ENCODE measurements at regions not wholly inside any gene's neighbourhood (a gene's known extent, or its start where the extent isn't known, plus 50 kb on each side); places are given as distances from the start of the nearest gene placed in this dataset.
"Not testable (repeated sequence)": the region's sequence is repeated elsewhere in the genome, so short reads cannot be mapped to it uniquely, and the experiment has no call there.

DNA sequence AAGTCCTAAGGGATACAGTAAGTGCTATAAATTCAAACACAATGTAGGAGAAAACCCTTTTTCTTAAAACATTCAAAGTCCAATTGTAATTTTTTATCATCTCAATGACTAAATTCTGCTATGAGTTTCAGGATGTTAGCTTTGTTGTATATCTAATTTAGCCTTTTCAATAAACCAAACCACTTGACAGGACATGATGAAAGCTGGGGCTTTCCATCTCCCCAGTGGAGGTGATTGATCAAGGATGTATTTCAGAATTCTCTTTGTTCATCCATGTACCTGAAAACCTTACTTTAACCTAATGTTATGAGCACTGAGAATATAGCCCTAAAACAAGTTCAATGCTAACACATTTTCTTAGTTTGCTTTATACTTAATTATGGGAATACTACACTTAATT is 639.0 kb upstream of the ITGA1 start:
- FAIRE-seq: no peak
- intact Hi-C loops (cut with DNase I): no loop called here
- TF ChIP-seq, protein P1, sequence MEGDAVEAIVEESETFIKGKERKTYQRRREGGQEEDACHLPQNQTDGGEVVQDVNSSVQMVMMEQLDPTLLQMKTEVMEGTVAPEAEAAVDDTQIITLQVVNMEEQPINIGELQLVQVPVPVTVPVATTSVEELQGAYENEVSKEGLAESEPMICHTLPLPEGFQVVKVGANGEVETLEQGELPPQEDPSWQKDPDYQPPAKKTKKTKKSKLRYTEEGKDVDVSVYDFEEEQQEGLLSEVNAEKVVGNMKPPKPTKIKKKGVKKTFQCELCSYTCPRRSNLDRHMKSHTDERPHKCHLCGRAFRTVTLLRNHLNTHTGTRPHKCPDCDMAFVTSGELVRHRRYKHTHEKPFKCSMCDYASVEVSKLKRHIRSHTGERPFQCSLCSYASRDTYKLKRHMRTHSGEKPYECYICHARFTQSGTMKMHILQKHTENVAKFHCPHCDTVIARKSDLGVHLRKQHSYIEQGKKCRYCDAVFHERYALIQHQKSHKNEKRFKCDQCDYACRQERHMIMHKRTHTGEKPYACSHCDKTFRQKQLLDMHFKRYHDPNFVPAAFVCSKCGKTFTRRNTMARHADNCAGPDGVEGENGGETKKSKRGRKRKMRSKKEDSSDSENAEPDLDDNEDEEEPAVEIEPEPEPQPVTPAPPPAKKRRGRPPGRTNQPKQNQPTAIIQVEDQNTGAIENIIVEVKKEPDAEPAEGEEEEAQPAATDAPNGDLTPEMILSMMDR (IDR thresholded peaks at IDR 0.05; ENCODE audit: borderline replicate concordance, extremely low read depth, insufficient read depth): no peak

DNA sequence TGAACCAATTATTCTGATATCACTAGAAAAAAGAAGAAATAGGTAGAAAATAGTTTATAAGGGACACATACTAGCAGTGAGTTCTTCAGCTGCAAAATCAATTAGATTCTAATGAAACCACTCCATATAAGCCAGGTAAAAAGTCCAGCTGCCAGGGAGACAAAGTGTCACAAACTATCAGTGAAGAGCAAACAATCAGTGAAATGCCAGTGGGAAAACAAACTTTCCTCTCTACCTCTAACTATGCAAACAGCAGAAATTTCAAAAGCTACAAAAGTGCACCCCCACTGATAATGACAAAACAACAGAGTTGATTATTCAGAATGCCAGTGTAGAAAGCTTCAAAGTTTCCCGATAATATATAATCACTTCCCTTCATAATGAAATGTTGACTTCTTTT is 637.2 kb upstream of the ITGA1 start:
- intact Hi-C loops (cut with DNase I): no loop called here
- TF ChIP-seq, protein P1 (IDR thresholded peaks at IDR 0.05; ENCODE audit: borderline replicate concordance, extremely low read depth, insufficient read depth): no peak

More for the DNA sequence above, 639.0 kb upstream of the ITGA1 start:
- Histone ChIP-seq H3K27me3 (ENCODE audit: control insufficient read depth, insufficient read depth, low read length) (no peaks in the 10 kb centered on the region), H3K36me3 (ENCODE audit: control insufficient read depth in 2 of 3, insufficient read depth in 3 of 3, low read length in 3 of 3) (no peaks in the 10 kb centered on the region), H3K4me3 (ENCODE audit: low read length in 3 of 3) (no peak overlapping the region), H3K9me3 (ENCODE audit: control insufficient read depth in 2 of 3, insufficient read depth in 1 of 3, low read length in 3 of 3) (no peaks in the 10 kb centered on the region), H3K4me1 (ENCODE audit: control insufficient read depth in 2 of 3, insufficient read depth in 2 of 3, low read depth in 1 of 3, low read length in 3 of 3) (no peaks in the 10 kb centered on the region), H3K27ac (ENCODE audit: low read depth in 2 of 2, low read length in 2 of 2) (no peak overlapping the region), H3K9ac (ENCODE audit: low read length in 3 of 3) (no peak overlapping the region)
- DNase-seq: no peak

DNA sequence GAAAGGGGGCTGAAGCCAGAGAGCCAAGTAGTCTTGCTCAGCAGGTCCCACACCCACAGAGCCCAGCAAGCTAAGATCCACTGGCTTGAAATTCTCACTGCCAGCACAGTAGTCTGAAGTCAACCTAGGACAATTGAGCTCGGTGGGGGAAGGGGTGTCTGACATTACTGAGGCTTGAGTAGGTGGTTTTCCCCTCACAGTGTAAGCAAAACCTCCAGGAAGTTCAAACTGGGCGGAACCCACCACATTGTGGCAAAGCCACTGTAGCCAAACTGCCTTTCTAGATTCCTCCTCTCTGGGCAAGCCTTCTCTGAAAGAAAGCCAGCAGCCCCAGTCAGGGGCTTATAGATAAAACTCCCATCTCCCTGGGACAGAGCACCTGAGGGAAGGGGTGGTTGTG is 630.9 kb upstream of the ITGA1 start:
- H3K9ac ChIP-seq (ENCODE audit: low read length in 3 of 3); H3K4me3 ChIP-seq (ENCODE audit: low read length in 3 of 3); H3K9me3 ChIP-seq (ENCODE audit: control insufficient read depth in 2 of 3, insufficient read depth in 1 of 3, low read length in 3 of 3); H3K27me3 ChIP-seq (ENCODE audit: control insufficient read depth, insufficient read depth, low read length); H3K27ac ChIP-seq (ENCODE audit: low read depth in 2 of 2, low read length in 2 of 2); DNase-seq; H3K4me1 ChIP-seq (ENCODE audit: control insufficient read depth in 2 of 3, insufficient read depth in 2 of 3, low read depth in 1 of 3, low read length in 3 of 3); H3K36me3 ChIP-seq (ENCODE audit: control insufficient read depth in 2 of 3, insufficient read depth in 3 of 3, low read length in 3 of 3); intact Hi-C loops (cut with DNase I); FAIRE-seq: not testable (repeated sequence)

More for the DNA sequence above, 637.2 kb upstream of the ITGA1 start:
- Histone ChIP-seq H3K4me3 (ENCODE audit: low read length in 3 of 3) (no peak overlapping the region), H3K9me3 (ENCODE audit: control insufficient read depth in 2 of 3, insufficient read depth in 1 of 3, low read length in 3 of 3) (no peaks in the 10 kb centered on the region), H3K4me1 (ENCODE audit: control insufficient read depth in 2 of 3, insufficient read depth in 2 of 3, low read depth in 1 of 3, low read length in 3 of 3) (no peaks in the 10 kb centered on the region), H3K27me3 (ENCODE audit: control insufficient read depth, insufficient read depth, low read length) (no peaks in the 10 kb centered on the region), H3K36me3 (ENCODE audit: control insufficient read depth in 2 of 3, insufficient read depth in 3 of 3, low read length in 3 of 3) (no peaks in the 10 kb centered on the region), H3K27ac (ENCODE audit: low read depth in 2 of 2, low read length in 2 of 2) (no peak overlapping the region), H3K9ac (ENCODE audit: low read length in 3 of 3) (no peak overlapping the region)
- FAIRE-seq: no peak
- no peak for DNase-seq

DNA sequence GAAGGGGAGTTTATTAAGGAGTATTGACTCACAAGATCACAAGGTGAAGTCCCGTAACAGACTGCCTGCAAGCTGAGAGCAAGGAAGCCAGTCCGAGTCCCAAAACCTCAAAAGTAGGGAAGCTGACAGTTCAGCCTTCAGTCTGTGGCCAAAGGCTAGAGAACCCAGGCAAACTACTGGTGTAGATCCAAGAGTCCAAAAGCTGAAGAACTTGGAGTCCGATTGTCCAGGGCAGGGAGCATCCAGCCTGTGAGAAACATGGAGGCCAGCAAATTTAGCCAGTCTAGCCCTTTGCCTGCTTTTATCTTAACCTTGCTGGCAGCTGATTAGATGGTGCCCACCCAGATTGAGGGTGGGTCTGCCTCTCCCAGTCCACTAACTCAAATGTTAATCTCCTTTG is 621.9 kb upstream of the ITGA1 start:
- H3K9me3 ChIP-seq (ENCODE audit: control insufficient read depth in 2 of 3, insufficient read depth in 1 of 3, low read length in 3 of 3); H3K9ac ChIP-seq (ENCODE audit: low read length in 3 of 3); H3K27ac ChIP-seq (ENCODE audit: low read depth in 2 of 2, low read length in 2 of 2); FAIRE-seq; DNase-seq; H3K4me3 ChIP-seq (ENCODE audit: low read length in 3 of 3); H3K4me1 ChIP-seq (ENCODE audit: control insufficient read depth in 2 of 3, insufficient read depth in 2 of 3, low read depth in 1 of 3, low read length in 3 of 3); H3K36me3 ChIP-seq (ENCODE audit: control insufficient read depth in 2 of 3, insufficient read depth in 3 of 3, low read length in 3 of 3); H3K27me3 ChIP-seq (ENCODE audit: control insufficient read depth, insufficient read depth, low read length); intact Hi-C loops (cut with DNase I): not testable (repeated sequence)

DNA sequence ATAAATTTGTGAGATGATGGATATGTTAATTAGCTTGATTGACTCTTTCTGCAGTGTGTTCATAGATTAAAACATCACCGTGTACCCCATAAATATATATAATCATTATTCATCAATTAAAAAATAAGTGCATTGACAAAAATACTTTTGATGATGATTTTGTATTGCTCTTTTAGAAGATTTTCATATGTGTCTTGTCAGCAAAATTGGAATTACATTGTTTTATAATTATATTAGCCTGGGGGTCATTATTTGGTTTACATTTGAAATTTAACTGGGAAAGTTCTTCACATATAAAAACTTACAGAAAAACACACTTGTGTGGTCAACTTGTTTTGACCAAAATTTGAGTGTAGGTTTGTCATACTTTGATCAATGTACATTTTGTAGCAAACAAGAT is 614.6 kb upstream of the ITGA1 start:
- H3K9me3 ChIP-seq (ENCODE audit: control insufficient read depth in 2 of 3, insufficient read depth in 1 of 3, low read length in 3 of 3): no peaks in the 10 kb centered on the region
- no peak overlapping the region for H3K4me3 ChIP-seq (ENCODE audit: low read length in 3 of 3)
- H3K27ac ChIP-seq (ENCODE audit: low read depth in 2 of 2, low read length in 2 of 2): no peak overlapping the region
- no peaks in the 10 kb centered on the region for H3K27me3 ChIP-seq (ENCODE audit: control insufficient read depth, insufficient read depth, low read length)
- no peaks in the 10 kb centered on the region for H3K4me1 ChIP-seq (ENCODE audit: control insufficient read depth in 2 of 3, insufficient read depth in 2 of 3, low read depth in 1 of 3, low read length in 3 of 3)
- no peak overlapping the region for H3K9ac ChIP-seq (ENCODE audit: low read length in 3 of 3)
- no peaks in the 10 kb centered on the region for H3K36me3 ChIP-seq (ENCODE audit: control insufficient read depth in 2 of 3, insufficient read depth in 3 of 3, low read length in 3 of 3)
- intact Hi-C loops (cut with DNase I): no loop called here
- no peak for DNase-seq
- FAIRE-seq: peak; percentile 30
- TF ChIP-seq, protein P1 (IDR thresholded peaks at IDR 0.05; ENCODE audit: borderline replicate concordance, extremely low read depth, insufficient read depth): no peak
